Tibial nerve (tissue), 3 donors: ENCODE measurements at regions not wholly inside any gene's neighbourhood (a gene's known extent, or its start where the extent isn't known, plus 50 kb on each side); places are given as distances from the start of the nearest gene placed in this dataset.

Experiments used
- CTCF ChIP-seq, 5 experiments: fragments of 200-600 bp in 3 of 5; fragments of 450-650 bp in 2 of 5; sonication (generic) in 3 of 5; IDR thresholded peaks; one replicate each; pipeline ENCODE4 v1.5.1; 2016 to 2019; ENCODE audit warnings: antibody characterized with exemption in 5 of 5, mild to moderate bottlenecking in 3 of 5, moderate library complexity in 2 of 5
- POLR2A ChIP-seq, 2 donors: fragments of 450-650 bp; IDR thresholded peaks; one replicate each; pipeline ENCODE4 v1.6.1; 2017; ENCODE audit warnings: antibody characterized with exemption in 2 of 2, mild to moderate bottlenecking in 2 of 2, moderate library complexity in 2 of 2

GRCh38 chr6:156593127-156593526 is 184.1 kb upstream of the ARID1B start:
- no peak for TF ChIP-seq POLR2A (IDR thresholded peaks at IDR 0.05)
- TF ChIP-seq CTCF (IDR thresholded peaks at IDR 0.05) = no peak
